GM19351 (cell line): ENCODE measurements at regions not wholly inside any gene's neighbourhood (a gene's known extent, or its start where the extent isn't known, plus 50 kb on each side); places are given as distances from the start of the nearest gene placed in this dataset.
"Not testable (repeated sequence)": the region's sequence is repeated elsewhere in the genome, so short reads cannot be mapped to it uniquely, and the experiment has no call there.

Experiments
- ATAC-seq: cut with Tn5 transposase; IDR thresholded peaks from one replicate; pipeline ENCODE4 v1.9.1; 2021; ENCODE audit warnings: mild to moderate bottlenecking, moderate library complexity; ENCODE audit not compliant: unreplicated experiment

GRCh38 chr3:187544326-187544725 is 125.9 kb downstream of the SST start:
- ATAC-seq: no peak

GRCh38 chr3:187540847-187541246 is 129.3 kb downstream of the SST start:
- no peak for ATAC-seq

GRCh38 chr3:187536185-187536584 is 134.0 kb downstream of the SST start:
- no peak for ATAC-seq

DNA sequence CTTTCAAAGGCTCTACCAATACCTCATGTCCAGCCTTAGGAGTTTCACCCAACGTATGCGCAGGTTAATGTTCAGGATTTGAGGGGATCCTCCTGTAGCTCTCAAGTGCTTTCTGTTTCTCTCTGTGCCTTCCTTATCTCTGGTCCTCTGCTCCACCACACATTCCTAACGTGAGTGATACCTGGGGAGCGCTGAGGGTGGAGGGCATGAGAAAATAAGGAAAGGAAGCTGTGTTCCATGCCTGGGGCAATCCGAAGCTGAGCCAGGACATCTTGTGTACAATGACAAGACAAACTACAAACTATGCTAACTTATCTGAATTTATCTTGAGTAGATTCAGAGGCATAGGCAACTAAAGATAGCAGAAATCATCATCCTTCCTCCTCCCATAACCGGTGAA is 136.4 kb downstream of the SST start:
- ATAC-seq: no peak

DNA sequence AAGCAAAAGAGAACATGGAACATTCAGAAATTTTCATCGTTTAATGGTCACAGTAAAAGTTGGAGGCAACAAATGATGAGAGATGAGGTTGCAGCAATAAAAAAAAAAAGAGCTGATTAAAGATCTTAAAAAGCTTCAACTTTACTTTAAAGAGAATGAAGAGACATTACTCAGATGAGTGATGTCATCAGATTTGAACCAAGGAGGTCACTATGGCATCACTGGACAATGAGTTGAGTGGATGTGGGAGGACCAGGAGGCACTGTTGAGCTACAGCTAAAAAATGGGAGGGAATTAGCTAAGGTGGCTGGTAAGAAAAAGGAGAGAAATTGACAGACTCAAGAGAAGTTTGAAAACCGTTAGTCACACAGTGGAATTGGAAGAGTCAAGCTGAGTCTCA is 138.4 kb downstream of the SST start:
- no peak for ATAC-seq

DNA sequence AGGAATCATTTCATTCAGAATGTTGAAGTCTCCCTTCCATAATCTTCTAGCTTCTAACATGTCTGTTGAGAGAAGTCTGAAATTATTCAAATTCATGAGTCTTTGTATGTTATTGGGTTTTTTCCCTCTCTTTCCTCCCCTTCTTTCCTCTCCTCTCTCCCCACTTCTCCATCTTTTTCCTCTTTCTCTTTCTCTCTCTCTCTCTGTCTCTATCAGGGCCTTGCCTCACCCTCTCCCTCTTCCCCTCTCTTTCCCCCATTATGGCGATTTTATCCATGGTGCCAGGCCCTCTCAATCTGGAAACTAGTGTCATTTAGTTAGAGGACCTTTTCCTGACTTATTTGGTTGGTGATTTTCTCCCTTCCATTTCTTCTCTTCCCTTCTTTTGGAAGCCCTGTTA is 147.3 kb downstream of the SST start:
- ATAC-seq: no peak

- ATAC-seq: no peak
These were observed 147.9 kb downstream of the SST start for GRCh38 chr3:187522293-187522692.

- no peak for ATAC-seq
These were observed 148.6 kb downstream of the SST start for GRCh38 chr3:187521546-187521945.

GRCh38 chr3:187520027-187520945 is 149.9 kb downstream of the SST start:
- no peak for ATAC-seq

- no peak for ATAC-seq
These were observed 150.7 kb downstream of the SST start for GRCh38 chr3:187519428-187519890.

GRCh38 chr3:187518616-187519015 is 150.4 kb downstream of the RTP4 start:
- ATAC-seq: no peak

GRCh38 chr3:187518207-187518606 is 150.0 kb downstream of the RTP4 start:
- no peak for ATAC-seq

DNA sequence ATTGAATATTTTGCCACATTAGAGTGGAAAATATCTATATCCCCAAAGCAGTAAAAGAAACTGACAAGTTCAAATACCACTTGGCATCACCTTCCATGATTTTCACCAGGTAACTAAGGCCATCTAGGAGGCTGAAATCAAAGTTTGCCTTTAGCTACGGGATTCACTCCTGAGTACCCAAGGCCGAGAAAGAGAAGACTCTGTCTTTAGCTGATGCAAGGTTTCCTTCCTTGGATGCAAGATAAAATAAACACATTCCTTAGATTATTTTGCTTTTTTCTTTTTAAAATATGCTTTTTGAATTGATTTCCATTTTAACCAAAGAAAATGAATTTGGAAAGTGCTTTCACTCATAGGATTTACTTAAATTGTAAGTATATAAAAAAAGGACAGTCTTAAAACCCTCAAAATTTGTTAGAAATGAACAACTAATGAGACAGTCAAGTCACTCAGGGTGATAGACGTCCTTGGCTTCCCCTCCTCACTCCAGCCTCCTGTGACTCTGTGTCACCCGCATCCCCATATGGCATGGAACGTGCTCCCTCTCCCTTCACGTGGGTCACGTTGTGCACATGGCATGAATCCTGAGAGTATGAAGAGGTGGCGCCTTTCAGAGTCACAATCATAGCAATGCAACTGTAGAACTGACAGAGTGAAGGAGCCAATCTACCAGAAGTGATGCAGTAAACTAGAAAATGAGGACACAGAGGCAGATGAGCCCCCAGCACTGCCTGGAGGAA is 148.4 kb downstream of the RTP4 start:
- ATAC-seq: no peak

DNA sequence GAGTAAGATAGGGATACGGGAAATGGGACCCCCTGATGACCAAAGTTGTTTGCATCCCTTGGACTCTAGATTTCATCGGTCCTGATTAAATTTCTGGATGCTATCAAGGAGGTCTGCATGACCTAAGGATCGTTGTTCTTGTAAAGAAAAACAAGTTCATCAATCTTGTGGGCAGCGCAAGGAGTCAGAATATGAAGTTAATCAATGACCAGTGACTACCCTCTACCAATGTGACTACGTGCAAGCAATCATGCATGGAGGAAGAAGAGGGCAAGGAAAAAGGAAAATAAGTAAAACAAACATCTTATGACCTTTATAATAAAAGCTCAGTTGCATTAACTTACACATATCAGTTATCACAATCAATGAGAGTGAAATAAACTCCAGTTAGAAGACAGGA is 139.7 kb downstream of the RTP4 start:
- ATAC-seq: no peak

DNA sequence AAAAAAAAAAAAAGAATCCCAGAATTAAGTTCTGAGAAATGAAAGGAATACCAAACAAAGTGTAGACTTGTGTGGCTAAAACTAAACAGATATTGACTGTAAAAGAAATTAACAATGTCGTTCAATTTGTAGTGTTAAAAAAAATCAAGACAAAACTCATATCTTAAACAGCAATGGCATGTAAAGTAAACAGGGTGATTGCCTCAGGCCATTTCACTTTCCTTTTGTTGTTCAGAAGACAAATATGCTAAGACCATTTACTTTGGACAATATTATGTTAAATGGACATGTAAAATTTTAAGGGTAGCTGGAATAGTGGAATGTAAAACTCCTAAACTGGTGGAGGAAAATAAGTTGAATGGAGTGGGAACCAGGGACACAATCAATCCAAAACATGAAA is 139.1 kb downstream of the RTP4 start:
- no peak for ATAC-seq

DNA sequence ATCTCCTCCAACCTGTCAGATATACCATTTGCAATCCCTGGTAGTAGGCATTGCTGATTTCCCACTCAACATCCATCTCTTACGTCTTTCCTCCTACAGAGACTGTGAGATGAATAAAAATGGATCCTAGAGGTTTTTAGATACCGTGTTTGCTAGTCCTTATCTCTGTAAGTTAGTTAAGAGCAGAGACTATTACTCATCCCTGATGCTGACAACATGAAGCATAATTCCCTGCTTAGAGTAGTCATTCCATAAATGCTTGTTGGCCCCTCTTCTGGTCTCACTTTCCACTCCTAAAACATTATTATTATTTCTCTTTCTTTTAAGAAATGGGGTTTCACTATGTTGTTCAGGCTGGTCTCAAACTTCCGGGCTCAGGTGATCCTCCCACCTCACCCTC is 136.2 kb downstream of the RTP4 start:
- no peak for ATAC-seq

- no peak for ATAC-seq
These were observed 130.1 kb downstream of the RTP4 start for GRCh38 chr3:187498211-187498724.

- no peak for ATAC-seq
These were observed 128.9 kb downstream of the RTP4 start for GRCh38 chr3:187497052-187497451.

GRCh38 chr3:187494056-187494455 is 125.9 kb downstream of the RTP4 start:
- ATAC-seq: not testable (repeated sequence)

- no peak for ATAC-seq
These were observed 123.2 kb downstream of the RTP4 start for GRCh38 chr3:187491371-187491770.

DNA sequence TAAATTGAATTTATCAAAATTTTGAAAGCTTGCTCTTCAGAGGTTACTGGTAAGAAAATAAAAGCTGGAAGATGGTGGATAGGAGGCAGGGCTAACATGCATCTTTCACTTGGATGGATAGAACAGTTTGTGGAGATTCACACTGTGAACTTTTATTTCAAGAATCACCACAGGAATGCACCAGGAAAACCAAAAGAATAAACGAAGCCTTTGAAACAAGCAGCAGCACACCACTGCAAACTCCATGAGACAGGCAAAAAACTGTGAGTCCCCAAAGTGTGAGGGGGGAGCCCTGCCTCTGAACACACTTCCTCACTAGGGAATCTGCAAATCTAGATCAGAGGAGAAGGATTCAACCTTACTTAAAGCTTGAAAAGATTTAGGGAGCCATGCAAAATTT is 122.2 kb downstream of the RTP4 start:
- ATAC-seq: no peak
